ENCODE measurements at regions not wholly inside any gene's neighbourhood (a gene's known extent, or its start where the extent isn't known, plus 50 kb on each side); places are given as distances from the start of the nearest gene placed in this dataset.

DNA sequence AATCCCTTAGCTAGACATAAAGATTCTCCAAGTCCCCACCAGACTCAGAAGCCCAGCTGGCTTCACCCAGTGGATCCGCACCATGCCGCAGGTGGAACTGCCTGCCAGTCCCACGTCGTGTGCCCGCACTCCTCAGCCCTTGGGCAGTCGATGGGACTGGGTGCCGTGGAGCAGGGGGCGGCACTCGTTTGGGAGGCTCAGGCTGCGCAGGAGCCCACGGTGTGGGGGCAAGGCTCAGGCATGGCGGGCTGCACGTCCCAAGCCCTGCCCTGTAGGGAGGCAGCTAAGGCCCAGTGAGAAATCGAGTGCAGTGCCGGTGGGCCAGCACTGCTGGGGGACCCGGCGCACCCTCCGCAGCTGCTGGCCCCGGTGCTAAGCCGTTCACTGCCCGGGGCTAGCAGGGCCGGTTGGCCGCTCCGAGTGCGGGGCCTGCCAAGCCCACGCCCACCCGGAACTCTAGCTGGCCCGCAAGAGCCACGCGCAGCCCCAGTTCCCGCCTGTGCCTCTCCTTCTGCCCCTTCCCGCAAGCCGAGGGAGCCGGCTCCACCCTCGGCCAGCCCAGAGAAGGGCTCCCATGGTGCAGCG, 95.9 kb upstream of the DTNBP1 start:
- H3K4me1 ChIP-seq = no peaks in the 10 kb centered on the region
- H3K36me3 ChIP-seq (ENCODE audit: insufficient read depth in 1 of 2, low read depth in 1 of 2) = no peaks in the 10 kb centered on the region
- no peaks in the 10 kb centered on the region for H3K9me3 ChIP-seq
- TF ChIP-seq, protein P1, sequence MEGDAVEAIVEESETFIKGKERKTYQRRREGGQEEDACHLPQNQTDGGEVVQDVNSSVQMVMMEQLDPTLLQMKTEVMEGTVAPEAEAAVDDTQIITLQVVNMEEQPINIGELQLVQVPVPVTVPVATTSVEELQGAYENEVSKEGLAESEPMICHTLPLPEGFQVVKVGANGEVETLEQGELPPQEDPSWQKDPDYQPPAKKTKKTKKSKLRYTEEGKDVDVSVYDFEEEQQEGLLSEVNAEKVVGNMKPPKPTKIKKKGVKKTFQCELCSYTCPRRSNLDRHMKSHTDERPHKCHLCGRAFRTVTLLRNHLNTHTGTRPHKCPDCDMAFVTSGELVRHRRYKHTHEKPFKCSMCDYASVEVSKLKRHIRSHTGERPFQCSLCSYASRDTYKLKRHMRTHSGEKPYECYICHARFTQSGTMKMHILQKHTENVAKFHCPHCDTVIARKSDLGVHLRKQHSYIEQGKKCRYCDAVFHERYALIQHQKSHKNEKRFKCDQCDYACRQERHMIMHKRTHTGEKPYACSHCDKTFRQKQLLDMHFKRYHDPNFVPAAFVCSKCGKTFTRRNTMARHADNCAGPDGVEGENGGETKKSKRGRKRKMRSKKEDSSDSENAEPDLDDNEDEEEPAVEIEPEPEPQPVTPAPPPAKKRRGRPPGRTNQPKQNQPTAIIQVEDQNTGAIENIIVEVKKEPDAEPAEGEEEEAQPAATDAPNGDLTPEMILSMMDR (IDR thresholded peaks at IDR 0.05) = no peak
- no peak overlapping the region for H3K4me3 ChIP-seq
- DNase-seq = no peak
- intact Hi-C loops (cut with DNase I) = no loop called here
- no peaks in the 10 kb centered on the region for H3K27me3 ChIP-seq (ENCODE audit: insufficient read depth in 3 of 3, low read length in 2 of 3)
- no peak overlapping the region for H3K27ac ChIP-seq
- no peak for ATAC-seq
- 97 to 98% (median 97%) methylated on average over 34 to 36 of the region's 36 CpGs for WGBS, 3 donors

DNA sequence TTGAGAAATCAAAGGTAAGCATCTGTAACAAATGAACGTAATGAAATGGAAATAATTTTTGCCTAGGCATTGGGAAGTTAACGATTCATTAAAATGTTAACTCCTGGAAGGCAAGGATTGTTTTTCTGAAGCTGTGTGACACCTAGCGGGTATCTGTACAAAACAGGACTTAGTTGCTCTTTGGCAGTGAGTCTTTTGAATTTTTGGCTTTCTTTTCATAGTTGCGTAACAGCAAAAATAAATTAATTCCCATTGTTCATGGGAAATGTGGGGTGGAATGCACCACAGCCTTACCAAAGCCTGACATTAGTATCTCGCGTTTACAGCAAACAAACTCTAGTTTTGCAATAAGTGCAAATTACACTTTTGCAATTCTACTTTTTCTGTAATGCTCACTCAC, 92.7 kb upstream of the DTNBP1 start:
- intact Hi-C loops (cut with DNase I) = no loop called here
- ATAC-seq (peak in 1 of 4 donors; percentile 63), DNase-seq (no peak)
- H3K27me3 ChIP-seq (ENCODE audit: insufficient read depth in 3 of 3, low read length in 2 of 3) = no peaks in the 10 kb centered on the region
- TF ChIP-seq, protein P1 (IDR thresholded peaks at IDR 0.05) = no peak
- no peak overlapping the region for H3K4me3 ChIP-seq
- no peaks in the 10 kb centered on the region for H3K36me3 ChIP-seq (ENCODE audit: insufficient read depth in 1 of 2, low read depth in 1 of 2)
- H3K27ac ChIP-seq = no peak overlapping the region
- no peaks in the 10 kb centered on the region for H3K4me1 ChIP-seq
- no peaks in the 10 kb centered on the region for H3K9me3 ChIP-seq
- 54 to 72% (median 57%) methylated on average over 6 of the region's 6 CpGs for WGBS, 3 donors

- DNase-seq (no peak), ATAC-seq (no peak)
- Histone ChIP-seq H3K4me1 (no peaks in the 10 kb centered on the region), H3K4me3 (no peak overlapping the region), H3K36me3 (ENCODE audit: insufficient read depth in 1 of 2, low read depth in 1 of 2) (no peaks in the 10 kb centered on the region), H3K9me3 (no peaks in the 10 kb centered on the region), H3K27me3 (ENCODE audit: insufficient read depth in 3 of 3, low read length in 2 of 3) (no peaks in the 10 kb centered on the region), H3K27ac (no peak overlapping the region)
- WGBS, 3 donors = 83 to 86% (median 85%) methylated on average over 9 of the region's 9 CpGs
- intact Hi-C loops (cut with DNase I) = no loop called here
- TF ChIP-seq, protein P1 (IDR thresholded peaks at IDR 0.05) = no peak
Measured at GRCh38 chr6:15754706-15755079, 91.9 kb upstream of the DTNBP1 start.

DNA sequence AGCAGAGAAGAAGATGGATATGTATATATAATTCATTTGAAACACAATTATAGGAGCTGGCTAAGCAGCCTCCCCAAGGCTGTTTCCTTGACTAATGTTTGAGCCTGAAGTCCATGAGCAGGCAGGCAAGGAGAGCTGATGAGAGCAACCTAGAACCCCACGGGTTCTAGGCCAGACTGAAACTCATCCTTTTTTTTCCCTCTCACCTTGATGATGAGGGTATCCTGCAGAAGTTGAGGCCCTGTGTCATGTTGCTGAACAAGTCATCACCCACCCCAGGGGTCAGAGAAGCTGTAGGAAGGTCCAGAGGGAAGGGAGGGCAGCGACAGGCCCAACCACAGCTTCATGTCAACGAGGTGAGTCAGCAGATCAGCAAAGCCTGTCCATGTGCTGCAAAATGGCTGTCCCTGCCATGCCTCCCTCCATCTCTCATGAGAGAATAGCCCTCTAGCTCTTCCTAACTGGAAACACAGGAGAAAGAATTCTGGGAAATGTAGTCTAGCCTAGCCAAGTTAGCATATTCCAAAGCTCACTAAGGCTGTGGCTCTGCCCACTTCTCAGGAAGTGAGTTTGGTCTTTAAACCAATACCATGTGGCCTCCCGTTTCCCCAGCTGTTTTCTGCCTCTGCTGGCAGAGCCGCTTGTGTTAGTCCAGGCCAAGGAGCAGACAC, 91.3 kb upstream of the DTNBP1 start:
- WGBS, 3 donors = 68 to 81% (median 70%) methylated on average over 5 of the region's 5 CpGs
- intact Hi-C loops (cut with DNase I) = no loop called here

More for the DNA sequence above, 91.3 kb upstream of the DTNBP1 start:
- no peaks in the 10 kb centered on the region for H3K4me1 ChIP-seq
- DNase-seq (no peak), ATAC-seq (peak in 1 of 4 donors; percentile 27)
- TF ChIP-seq, protein P1 (IDR thresholded peaks at IDR 0.05) = no peak
- no peak overlapping the region for H3K27ac ChIP-seq
- no peak overlapping the region for H3K4me3 ChIP-seq
- no peaks in the 10 kb centered on the region for H3K9me3 ChIP-seq
- no peaks in the 10 kb centered on the region for H3K27me3 ChIP-seq (ENCODE audit: insufficient read depth in 3 of 3, low read length in 2 of 3)
- H3K36me3 ChIP-seq (ENCODE audit: insufficient read depth in 1 of 2, low read depth in 1 of 2) = no peaks in the 10 kb centered on the region
